ENCODE measurements at regions not wholly inside any gene's neighbourhood (a gene's known extent, or its start where the extent isn't known, plus 50 kb on each side); places are given as distances from the start of the nearest gene placed in this dataset.
"Not testable (repeated sequence)": the region's sequence is repeated elsewhere in the genome, so short reads cannot be mapped to it uniquely, and the experiment has no call there.

- not testable (repeated sequence) for TF ChIP-seq CTCF, POLR2A (IDR thresholded peaks at IDR 0.05)
Observed at GRCh38 chrX:42157923-42158322, 234.6 kb upstream of the CASK start.
